GM06990 (cell line): ENCODE measurements at regions not wholly inside any gene's neighbourhood (a gene's known extent, or its start where the extent isn't known, plus 50 kb on each side); places are given as distances from the start of the nearest gene placed in this dataset.

Source experiments
- DNase-seq: peaks from one replicate; pipeline ENCODE4 v3.0.0-alpha.2; 2011; ENCODE audit not compliant: insufficient read length; ENCODE audit errors: extremely low read depth
- H3K27me3 ChIP-seq: replicated peaks from 2 replicates; pipeline ENCODE4 v1.6.0; 2011; ENCODE audit warnings: low read length; ENCODE audit not compliant: control insufficient read depth, insufficient read depth
- H3K36me3 ChIP-seq: 2 replicates; pipeline ENCODE4 v1.5.1; 2011; ENCODE audit warnings: low read length; ENCODE audit not compliant: control insufficient read depth, insufficient read depth
- H3K4me3 ChIP-seq: replicated peaks from 2 replicates; pipeline ENCODE4 v1.5.1; 2011; ENCODE audit warnings: low read depth, mild to moderate bottlenecking, control low read depth, low read length
- TF ChIP-seq, protein P1 (sequence below): IDR thresholded peaks from 2 replicates; pipeline ENCODE4 v1.5.1; 2011; ENCODE audit warnings: low read length, control low read depth, mild to moderate bottlenecking, inconsistent platforms; ENCODE audit not compliant: insufficient read depth, poor library complexity, severe bottlenecking

DNA sequence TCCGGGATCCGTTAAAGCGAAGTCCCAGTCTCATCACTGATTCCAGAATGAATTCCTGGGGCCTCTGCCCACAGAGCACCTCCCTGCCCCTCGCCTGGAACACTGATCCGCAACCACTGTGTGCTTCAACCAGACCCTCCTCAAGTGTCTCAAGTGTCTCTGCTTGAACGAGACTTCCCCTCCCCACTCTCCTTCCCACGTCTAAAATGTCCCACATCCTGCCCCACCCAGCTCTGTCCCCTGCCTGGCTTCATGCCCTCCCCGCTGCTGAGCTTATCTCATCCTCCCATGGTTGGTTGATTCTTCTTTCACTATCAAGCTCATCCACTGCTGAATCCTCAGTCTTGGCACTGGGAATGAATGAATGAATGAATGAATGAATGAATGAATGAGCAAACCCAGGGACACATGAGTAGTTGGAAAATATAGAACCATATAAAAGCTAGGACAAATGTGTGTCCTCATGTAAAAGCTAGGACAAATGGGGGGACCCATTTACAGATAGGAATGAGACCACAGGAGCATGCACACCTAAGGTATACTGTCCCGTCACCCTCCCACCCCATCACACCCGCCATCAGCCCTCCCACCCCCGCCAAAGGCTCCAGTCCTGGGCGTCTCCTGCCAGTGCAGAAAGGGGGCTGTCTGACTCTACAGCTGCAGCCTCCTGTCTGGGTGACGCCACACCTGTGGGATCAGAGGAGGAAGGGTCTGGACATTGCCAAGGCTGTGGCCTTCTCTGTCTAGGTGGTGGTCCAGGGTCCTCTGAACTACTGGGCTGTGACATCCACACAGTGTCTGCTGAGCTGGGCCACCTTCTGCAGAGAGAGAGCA lies 71.4 kb upstream of the LINC01488 start:
- Histone ChIP-seq H3K36me3 (no peaks in the 10 kb centered on the region), H3K4me3 (no peak overlapping the region), H3K27me3 (no peaks in the 10 kb centered on the region)
- DNase-seq: no peak
- TF ChIP-seq, protein P1, sequence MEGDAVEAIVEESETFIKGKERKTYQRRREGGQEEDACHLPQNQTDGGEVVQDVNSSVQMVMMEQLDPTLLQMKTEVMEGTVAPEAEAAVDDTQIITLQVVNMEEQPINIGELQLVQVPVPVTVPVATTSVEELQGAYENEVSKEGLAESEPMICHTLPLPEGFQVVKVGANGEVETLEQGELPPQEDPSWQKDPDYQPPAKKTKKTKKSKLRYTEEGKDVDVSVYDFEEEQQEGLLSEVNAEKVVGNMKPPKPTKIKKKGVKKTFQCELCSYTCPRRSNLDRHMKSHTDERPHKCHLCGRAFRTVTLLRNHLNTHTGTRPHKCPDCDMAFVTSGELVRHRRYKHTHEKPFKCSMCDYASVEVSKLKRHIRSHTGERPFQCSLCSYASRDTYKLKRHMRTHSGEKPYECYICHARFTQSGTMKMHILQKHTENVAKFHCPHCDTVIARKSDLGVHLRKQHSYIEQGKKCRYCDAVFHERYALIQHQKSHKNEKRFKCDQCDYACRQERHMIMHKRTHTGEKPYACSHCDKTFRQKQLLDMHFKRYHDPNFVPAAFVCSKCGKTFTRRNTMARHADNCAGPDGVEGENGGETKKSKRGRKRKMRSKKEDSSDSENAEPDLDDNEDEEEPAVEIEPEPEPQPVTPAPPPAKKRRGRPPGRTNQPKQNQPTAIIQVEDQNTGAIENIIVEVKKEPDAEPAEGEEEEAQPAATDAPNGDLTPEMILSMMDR: no peak

- no peaks in the 10 kb centered on the region for H3K36me3 ChIP-seq
- TF ChIP-seq, protein P1: no peak
- H3K27me3 ChIP-seq: no peaks in the 10 kb centered on the region
- H3K4me3 ChIP-seq: no peak overlapping the region
- no peak for DNase-seq
Measured at GRCh38 chr11:69411257-69411924, 70.1 kb upstream of the LINC01488 start.

- DNase-seq: no peak
- TF ChIP-seq, protein P1: no peak
- Histone ChIP-seq H3K4me3 (no peak overlapping the region), H3K36me3 (no peaks in the 10 kb centered on the region), H3K27me3 (no peaks in the 10 kb centered on the region)
Measured at GRCh38 chr11:69413015-69413801, 68.3 kb upstream of the LINC01488 start.

- Histone ChIP-seq H3K27me3 (no peaks in the 10 kb centered on the region), H3K4me3 (no peak overlapping the region), H3K36me3 (no peaks in the 10 kb centered on the region)
- no peak for DNase-seq
- TF ChIP-seq, protein P1: no peak
Measured at GRCh38 chr11:69413993-69414392, 67.5 kb upstream of the LINC01488 start.

GRCh38 chr11:69414773-69415187 lies 66.7 kb upstream of the LINC01488 start:
- H3K4me3 ChIP-seq: no peak overlapping the region
- TF ChIP-seq, protein P1: no peak
- no peaks in the 10 kb centered on the region for H3K36me3 ChIP-seq
- no peaks in the 10 kb centered on the region for H3K27me3 ChIP-seq
- no peak for DNase-seq
